ENCODE measurements at regions not wholly inside any gene's neighbourhood (a gene's known extent, or its start where the extent isn't known, plus 50 kb on each side); places are given as distances from the start of the nearest gene placed in this dataset.

GRCh38 chr12:69061574-69061973 is 128.6 kb upstream of the CPM start:
- H3K27me3 Mint-ChIP-seq, result no peaks in the 10 kb centered on the region
- peaks cover 29% of the 10 kb centered on the region for H3K4me1 Mint-ChIP-seq
- intact Hi-C loops (cut with micrococcal nuclease), result no loop called here
- no peaks in the 10 kb centered on the region for H3K36me3 Mint-ChIP-seq (ENCODE audit: low read depth)
- H3K4me3 Mint-ChIP-seq, result no peak overlapping the region
- H3K27ac Mint-ChIP-seq, result no peak overlapping the region
- H3K9me3 Mint-ChIP-seq, result peaks cover 5% of the 10 kb centered on the region
- no peak for DNase-seq

DNA sequence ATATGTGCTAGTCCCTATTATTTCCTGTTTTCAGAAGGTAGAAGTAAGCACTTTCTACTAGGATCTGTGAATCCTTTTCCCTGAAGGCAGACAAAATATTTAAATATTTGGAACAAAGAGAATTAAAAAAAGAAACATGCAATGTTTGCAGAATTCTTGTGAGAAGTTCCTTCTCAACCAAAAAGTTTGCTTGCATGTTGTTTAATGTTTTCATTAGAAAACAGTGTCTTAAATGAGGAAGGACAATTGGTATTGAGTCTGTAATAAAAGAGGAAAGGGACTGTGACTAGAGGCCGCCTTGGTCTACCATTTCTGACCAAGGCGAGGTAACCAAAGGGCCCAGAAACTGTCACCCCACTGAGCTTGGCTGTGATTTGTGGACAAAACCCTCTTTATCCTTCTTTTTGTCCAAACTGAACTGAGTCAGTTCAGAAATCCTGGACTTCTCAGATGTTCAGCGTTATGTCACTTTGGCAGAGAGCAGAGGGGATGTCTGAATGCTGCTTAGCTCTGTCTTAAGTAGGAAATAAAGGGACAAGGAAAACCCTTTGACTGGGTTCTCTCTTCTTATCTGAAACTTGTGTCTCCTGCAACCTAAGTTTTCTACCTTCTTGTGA is 129.8 kb upstream of the CPM start:
- DNase-seq, result no peak

GRCh38 chr12:69064734-69065443 is 131.9 kb upstream of the CPM start:
- Mint-ChIP-seq H3K9me3 (no peaks in the 10 kb centered on the region), H3K4me3 (no peak overlapping the region), H3K4me1 (peaks cover 29% of the 10 kb centered on the region), H3K27ac (no peak overlapping the region), H3K27me3 (no peaks in the 10 kb centered on the region), H3K36me3 (ENCODE audit: low read depth) (no peaks in the 10 kb centered on the region)
- intact Hi-C loops (cut with micrococcal nuclease), result no loop called here
- no peak for DNase-seq

More for the DNA sequence above, 129.8 kb upstream of the CPM start:
- Mint-ChIP-seq H3K4me3 (no peak overlapping the region), H3K27me3 (no peaks in the 10 kb centered on the region), H3K4me1 (peaks cover 34% of the 10 kb centered on the region), H3K27ac (no peak overlapping the region), H3K36me3 (ENCODE audit: low read depth) (no peaks in the 10 kb centered on the region), H3K9me3 (peaks cover 5% of the 10 kb centered on the region)
- intact Hi-C loops (cut with micrococcal nuclease), result no loop called here

DNA sequence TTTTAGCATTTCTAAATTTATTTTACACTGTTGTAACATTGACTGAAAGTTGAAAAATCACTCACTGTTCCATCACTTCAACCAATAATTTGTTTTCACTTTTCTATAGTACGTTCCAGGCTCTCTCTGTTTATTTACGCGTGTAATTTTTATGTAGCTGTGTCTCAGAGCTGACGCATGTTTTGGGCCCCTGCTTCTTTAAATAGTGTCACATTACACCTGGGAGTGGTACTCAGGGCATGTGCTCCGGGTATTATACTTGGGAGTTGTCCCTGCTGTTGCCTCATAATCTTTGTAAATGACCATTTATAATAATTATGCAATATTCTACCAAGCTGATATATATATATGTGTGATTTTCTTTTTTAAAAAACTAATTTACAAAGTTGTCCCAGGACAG is 132.8 kb upstream of the CPM start:
- no peak for DNase-seq
- Mint-ChIP-seq H3K9me3 (no peaks in the 10 kb centered on the region), H3K27me3 (no peaks in the 10 kb centered on the region), H3K4me3 (no peak overlapping the region), H3K36me3 (ENCODE audit: low read depth) (no peaks in the 10 kb centered on the region), H3K27ac (no peak overlapping the region), H3K4me1 (peaks cover 29% of the 10 kb centered on the region)
- intact Hi-C loops (cut with micrococcal nuclease), result no loop called here

- H3K27me3 Mint-ChIP-seq, result no peaks in the 10 kb centered on the region
- intact Hi-C loops (cut with micrococcal nuclease), result no loop called here
- H3K4me1 Mint-ChIP-seq, result peaks cover 25% of the 10 kb centered on the region
- DNase-seq, result no peak
- peak overlapping the region; percentile 51 for H3K27ac Mint-ChIP-seq
- H3K4me3 Mint-ChIP-seq, result no peak overlapping the region
- H3K9me3 Mint-ChIP-seq, result no peaks in the 10 kb centered on the region
- no peaks in the 10 kb centered on the region for H3K36me3 Mint-ChIP-seq (ENCODE audit: low read depth)
These were observed 133.8 kb upstream of the CPM start for GRCh38 chr12:69066492-69067373.

DNA sequence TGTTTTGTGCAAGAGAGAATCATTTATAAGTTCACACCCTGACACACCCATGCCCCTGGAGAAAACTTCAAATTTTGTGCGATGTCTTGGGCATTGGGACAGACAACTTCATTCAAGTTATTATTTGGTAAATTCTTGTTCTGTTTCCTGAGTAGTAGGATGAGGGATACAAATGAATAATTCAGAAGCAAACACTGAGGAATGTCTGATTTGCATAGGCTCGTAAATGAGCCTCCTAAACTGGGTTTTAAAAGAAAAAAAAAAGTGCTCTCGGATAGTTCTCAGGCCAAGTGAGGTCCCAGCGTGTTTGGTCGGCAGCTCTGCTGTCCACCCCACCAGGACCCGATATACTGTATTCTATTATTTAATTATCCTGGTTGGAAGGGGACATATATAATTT is 134.7 kb upstream of the CPM start:
- H3K36me3 Mint-ChIP-seq (ENCODE audit: low read depth), result no peaks in the 10 kb centered on the region
- no peak overlapping the region for H3K27ac Mint-ChIP-seq
- intact Hi-C loops (cut with micrococcal nuclease), result loop anchor here (1.0 to 2.0 kb wide), 3 partner anchors 8 to 104 kb away; no protein-coding TSS in a partner anchor
- peaks cover 22% of the 10 kb centered on the region for H3K4me1 Mint-ChIP-seq
- no peaks in the 10 kb centered on the region for H3K27me3 Mint-ChIP-seq
- H3K9me3 Mint-ChIP-seq, result no peaks in the 10 kb centered on the region
- DNase-seq, result no peak
- no peak overlapping the region for H3K4me3 Mint-ChIP-seq

DNA sequence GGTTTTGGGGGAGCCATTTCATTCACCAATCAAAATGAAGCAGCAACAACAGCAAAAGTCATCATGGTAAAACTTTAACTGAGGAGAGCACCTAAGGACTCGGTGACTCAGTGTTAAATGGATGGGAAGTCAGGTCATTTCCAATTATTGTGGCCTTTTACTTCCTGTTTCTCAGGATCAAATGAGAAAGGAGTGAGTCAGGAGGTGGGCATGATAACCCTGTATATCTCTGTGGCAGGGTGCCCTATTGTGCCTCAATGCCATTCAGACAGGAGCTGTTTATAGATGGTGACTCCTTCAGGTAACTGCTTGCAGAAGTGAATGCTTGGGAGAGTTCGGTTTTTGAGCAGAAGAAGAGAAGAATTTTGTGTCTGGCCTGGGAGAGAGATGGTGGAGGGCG is 135.5 kb upstream of the CPM start:
- DNase-seq, result no peak
- no peaks in the 10 kb centered on the region for H3K9me3 Mint-ChIP-seq
- no peaks in the 10 kb centered on the region for H3K36me3 Mint-ChIP-seq (ENCODE audit: low read depth)
- H3K4me1 Mint-ChIP-seq, result peaks cover 22% of the 10 kb centered on the region
- peaks cover 3% of the 10 kb centered on the region for H3K27me3 Mint-ChIP-seq
- intact Hi-C loops (cut with micrococcal nuclease), result loop anchor here (1.0 to 2.0 kb wide), 3 partner anchors 9 to 105 kb away; no protein-coding TSS in a partner anchor
- no peak overlapping the region for H3K4me3 Mint-ChIP-seq
- H3K27ac Mint-ChIP-seq, result no peak overlapping the region

DNA sequence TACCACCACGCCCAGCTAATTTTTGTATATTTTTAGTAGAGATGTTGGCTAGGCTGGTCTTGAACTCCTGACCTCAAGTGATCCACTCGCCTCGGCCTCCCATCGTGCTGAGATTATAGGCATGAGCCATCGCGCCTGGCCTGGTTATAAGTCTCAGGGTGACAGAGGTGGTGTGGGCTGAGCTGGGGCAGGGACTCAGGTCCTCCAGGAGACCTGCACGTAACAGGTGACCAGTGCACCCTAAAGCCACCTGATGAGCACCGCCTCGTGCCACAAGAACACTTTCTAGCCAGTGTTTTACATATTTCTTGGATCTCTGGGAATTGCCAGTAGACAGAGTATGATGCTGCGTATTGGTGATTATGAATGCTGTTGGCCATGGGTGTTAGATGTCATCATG is 136.5 kb upstream of the CPM start:
- Mint-ChIP-seq H3K9me3 (no peaks in the 10 kb centered on the region), H3K27me3 (peaks cover 8% of the 10 kb centered on the region), H3K4me1 (peaks cover 22% of the 10 kb centered on the region), H3K4me3 (no peak overlapping the region), H3K36me3 (ENCODE audit: low read depth) (no peaks in the 10 kb centered on the region), H3K27ac (no peak overlapping the region)
- intact Hi-C loops (cut with micrococcal nuclease), result loop anchor here (2.0 kb wide), 1 partner anchor 17 kb away; no protein-coding TSS in a partner anchor
- DNase-seq, result no peak

DNA sequence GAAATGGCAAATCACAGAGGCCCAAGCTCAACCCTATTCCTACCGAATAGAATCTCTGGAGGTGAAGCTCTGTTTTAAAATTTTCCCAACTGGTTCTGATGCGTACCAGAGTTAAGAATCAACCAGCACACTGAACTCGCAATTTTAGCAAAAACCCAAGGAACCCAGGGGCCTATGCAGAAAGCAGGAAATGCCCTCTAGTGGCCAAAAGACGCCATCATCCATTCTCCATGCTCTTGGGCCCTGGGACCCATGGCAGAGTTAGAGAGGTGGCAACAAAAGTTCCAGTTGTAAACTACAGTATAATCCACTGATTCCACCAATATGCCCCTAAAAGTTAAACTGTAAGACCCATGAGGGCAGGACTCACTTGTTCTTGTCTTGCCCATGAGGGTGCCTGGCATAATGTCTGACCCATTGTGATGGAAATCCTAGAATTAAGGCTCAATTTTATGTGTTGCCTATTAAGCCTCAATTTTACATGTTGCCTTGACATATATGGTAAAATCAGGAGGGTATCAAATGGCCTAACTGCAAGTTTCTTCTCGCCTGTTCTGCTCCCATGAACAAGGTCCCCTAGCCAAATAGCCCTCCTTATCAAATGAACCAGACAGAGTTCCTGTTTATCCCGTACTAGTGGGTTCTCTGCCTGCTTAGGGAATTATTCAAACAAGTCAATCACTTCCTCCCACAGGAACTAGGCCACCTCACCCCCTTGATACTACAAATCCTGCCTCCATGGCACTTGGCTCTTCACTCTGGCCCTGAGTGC is 137.5 kb upstream of the CPM start:
- no peak overlapping the region for H3K4me3 Mint-ChIP-seq
- intact Hi-C loops (cut with micrococcal nuclease), result loop anchor here (1.0 to 2.0 kb wide), 5 partner anchors 112 to 240 kb away; partner anchors contain the start of gene CPM
- no peaks in the 10 kb centered on the region for H3K9me3 Mint-ChIP-seq
- peaks cover 11% of the 10 kb centered on the region for H3K27me3 Mint-ChIP-seq
- peak; percentile 88 for DNase-seq
- no peak overlapping the region for H3K27ac Mint-ChIP-seq
- peaks cover 19% of the 10 kb centered on the region for H3K4me1 Mint-ChIP-seq
- H3K36me3 Mint-ChIP-seq (ENCODE audit: low read depth), result no peaks in the 10 kb centered on the region

GRCh38 chr12:69071091-69071370 is 138.1 kb upstream of the CPM start:
- Mint-ChIP-seq H3K27me3 (peaks cover 11% of the 10 kb centered on the region), H3K4me1 (peaks cover 18% of the 10 kb centered on the region)

GRCh38 chr12:69073035-69073434 is 140.1 kb upstream of the CPM start:
- Mint-ChIP-seq H3K4me1 (peaks cover 11% of the 10 kb centered on the region), H3K27me3 (peaks cover 11% of the 10 kb centered on the region), H3K4me3 (no peak overlapping the region), H3K27ac (no peak overlapping the region), H3K9me3 (no peaks in the 10 kb centered on the region), H3K36me3 (ENCODE audit: low read depth) (no peaks in the 10 kb centered on the region)
- intact Hi-C loops (cut with micrococcal nuclease), result no loop called here
- DNase-seq, result no peak

More at GRCh38 chr12:69071091-69071370, 138.1 kb upstream of the CPM start:
- Mint-ChIP-seq H3K27ac (no peak overlapping the region), H3K36me3 (ENCODE audit: low read depth) (no peaks in the 10 kb centered on the region), H3K9me3 (no peaks in the 10 kb centered on the region), H3K4me3 (no peak overlapping the region)
- no peak for DNase-seq
- intact Hi-C loops (cut with micrococcal nuclease), result loop anchor here (2.0 kb wide), 2 partner anchors 112 to 184 kb away; no protein-coding TSS in a partner anchor

DNA sequence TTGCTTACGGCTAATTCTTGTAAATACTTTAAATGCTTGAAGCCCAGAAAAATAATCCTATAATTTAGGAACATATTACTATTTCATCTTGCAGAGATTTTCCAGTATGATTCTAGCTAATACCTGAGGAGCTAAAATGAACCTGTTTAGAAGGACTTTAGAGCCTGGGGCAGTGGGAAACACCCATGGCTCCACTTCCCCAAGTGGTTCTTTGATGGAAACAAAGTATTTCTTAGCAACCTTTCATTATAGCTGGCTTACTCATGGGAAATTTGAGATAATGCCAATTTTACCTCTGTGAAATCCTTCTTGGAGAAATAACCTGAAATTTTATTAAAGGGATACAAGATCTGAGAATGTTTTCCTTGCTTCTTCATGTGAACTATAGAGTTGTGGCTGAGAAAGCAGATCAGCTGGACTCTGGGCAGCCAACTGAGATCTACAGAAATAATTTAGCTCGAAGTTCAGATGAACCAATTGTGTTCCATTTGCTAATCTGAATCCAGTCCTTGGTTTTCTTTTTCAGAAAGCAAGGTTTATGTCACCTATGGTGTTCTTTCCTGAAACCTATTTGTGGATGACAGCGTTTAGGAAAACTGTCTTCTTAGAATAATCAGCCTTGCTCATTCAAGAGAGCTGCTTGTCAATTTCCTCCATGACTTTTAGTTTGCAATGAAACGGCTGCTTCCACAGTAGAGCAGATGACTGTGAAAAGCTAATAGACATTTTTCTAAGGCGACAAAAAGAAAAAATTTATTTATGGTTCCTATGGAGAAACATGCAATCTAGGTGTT is 141.8 kb upstream of the CPM start:
- DNase-seq, result no peak
- H3K36me3 Mint-ChIP-seq (ENCODE audit: low read depth), result no peaks in the 10 kb centered on the region
- H3K27ac Mint-ChIP-seq, result no peak overlapping the region
- intact Hi-C loops (cut with micrococcal nuclease), result no loop called here
- no peaks in the 10 kb centered on the region for H3K9me3 Mint-ChIP-seq
- H3K4me1 Mint-ChIP-seq, result peaks cover 3% of the 10 kb centered on the region
- no peak overlapping the region for H3K4me3 Mint-ChIP-seq
- H3K27me3 Mint-ChIP-seq, result peaks cover 11% of the 10 kb centered on the region

GRCh38 chr12:69083689-69084088 is 150.7 kb upstream of the CPM start:
- H3K4me3 Mint-ChIP-seq, result no peak overlapping the region
- H3K9me3 Mint-ChIP-seq, result no peaks in the 10 kb centered on the region
- intact Hi-C loops (cut with micrococcal nuclease), result no loop called here
- peaks cover 10% of the 10 kb centered on the region for H3K27me3 Mint-ChIP-seq
- H3K36me3 Mint-ChIP-seq (ENCODE audit: low read depth), result no peaks in the 10 kb centered on the region
- DNase-seq, result no peak
- no peaks in the 10 kb centered on the region for H3K4me1 Mint-ChIP-seq
- H3K27ac Mint-ChIP-seq, result no peak overlapping the region
